ENCODE measurements at regions not wholly inside any gene's neighbourhood (a gene's known extent, or its start where the extent isn't known, plus 50 kb on each side); places are given as distances from the start of the nearest gene placed in this dataset.
"Not testable (repeated sequence)": the region's sequence is repeated elsewhere in the genome, so short reads cannot be mapped to it uniquely, and the experiment has no call there.

GRCh38 chr17:37829592-37830123, 84.8 kb upstream of the HNF1B start:
- in situ Hi-C loops (cut with MboI; ENCODE audit: low sequenced_read_pairs) = no loop called here

GRCh38 chr17:37828651-37829124, 83.8 kb upstream of the HNF1B start:
- in situ Hi-C loops (cut with MboI; ENCODE audit: low sequenced_read_pairs) = no loop called here

- in situ Hi-C loops (cut with MboI; ENCODE audit: low sequenced_read_pairs) = no loop called here
Observed at GRCh38 chr17:37827905-37828650, 83.2 kb upstream of the HNF1B start.

GRCh38 chr17:37826497-37827430, 81.9 kb upstream of the HNF1B start:
- in situ Hi-C loops (cut with MboI; ENCODE audit: low sequenced_read_pairs) = no loop called here

- in situ Hi-C loops (cut with MboI; ENCODE audit: low sequenced_read_pairs) = no loop called here
Observed at GRCh38 chr17:37825851-37826250, 81.0 kb upstream of the HNF1B start.

GRCh38 chr17:37824534-37825485, 80.0 kb upstream of the HNF1B start:
- in situ Hi-C loops (cut with MboI; ENCODE audit: low sequenced_read_pairs) = no loop called here

- in situ Hi-C loops (cut with MboI; ENCODE audit: low sequenced_read_pairs) = no loop called here
Observed at GRCh38 chr17:37823996-37824395, 79.1 kb upstream of the HNF1B start.

- in situ Hi-C loops (cut with MboI; ENCODE audit: low sequenced_read_pairs) = no loop called here
Observed at GRCh38 chr17:37820995-37821713, 76.3 kb upstream of the HNF1B start.

GRCh38 chr17:37820313-37820994, 75.6 kb upstream of the HNF1B start:
- in situ Hi-C loops (cut with MboI; ENCODE audit: low sequenced_read_pairs) = no loop called here

- in situ Hi-C loops (cut with MboI; ENCODE audit: low sequenced_read_pairs) = no loop called here
Observed at GRCh38 chr17:37818689-37819088, 73.8 kb upstream of the HNF1B start.

- in situ Hi-C loops (cut with MboI; ENCODE audit: low sequenced_read_pairs) = no loop called here
Observed at GRCh38 chr17:37816950-37817349, 72.1 kb upstream of the HNF1B start.

GRCh38 chr17:37815536-37815935, 70.7 kb upstream of the HNF1B start:
- in situ Hi-C loops (cut with MboI; ENCODE audit: low sequenced_read_pairs) = no loop called here

- in situ Hi-C loops (cut with MboI; ENCODE audit: low sequenced_read_pairs) = no loop called here
Observed at GRCh38 chr17:37813751-37814150, 68.9 kb upstream of the HNF1B start.

GRCh38 chr17:37808846-37809245, 64.0 kb upstream of the HNF1B start:
- in situ Hi-C loops (cut with MboI; ENCODE audit: low sequenced_read_pairs) = not testable (repeated sequence)

- in situ Hi-C loops (cut with MboI; ENCODE audit: low sequenced_read_pairs) = no loop called here
Observed at GRCh38 chr17:37802712-37803416, 58.0 kb upstream of the HNF1B start.

GRCh38 chr17:37802061-37802595, 57.3 kb upstream of the HNF1B start:
- in situ Hi-C loops (cut with MboI; ENCODE audit: low sequenced_read_pairs) = no loop called here

GRCh38 chr17:37801171-37801570, 56.3 kb upstream of the HNF1B start:
- in situ Hi-C loops (cut with MboI; ENCODE audit: low sequenced_read_pairs) = no loop called here

- in situ Hi-C loops (cut with MboI; ENCODE audit: low sequenced_read_pairs) = loop anchor here (25.0 kb wide), 1 partner anchor 110 kb away; no protein-coding TSS in a partner anchor
Observed at GRCh38 chr17:37797206-37797605, 52.3 kb upstream of the HNF1B start.

Data from HL-60/S4 treated with phorbol 12-myristate 13-acetate at 8.2 ng/mL for 4 days and 3 days (cell line).